ENCODE measurements at regions not wholly inside any gene's neighbourhood (a gene's known extent, or its start where the extent isn't known, plus 50 kb on each side); places are given as distances from the start of the nearest gene placed in this dataset.

GRCh38 chr14:87601036-87601435, 391.9 kb downstream of the GALC start:
- TF ChIP-seq CTCF (IDR thresholded peaks at IDR 0.05; ENCODE audit: borderline replicate concordance, extremely low read depth, low read length, poor library complexity, severe bottlenecking) = no peak
- no peak for TF ChIP-seq EZH2 (IDR thresholded peaks at IDR 0.05; ENCODE audit: borderline replicate concordance, low read depth, low read length, severe bottlenecking)
